ENCODE measurements at regions not wholly inside any gene's neighbourhood (a gene's known extent, or its start where the extent isn't known, plus 50 kb on each side); places are given as distances from the start of the nearest gene placed in this dataset.

DNA sequence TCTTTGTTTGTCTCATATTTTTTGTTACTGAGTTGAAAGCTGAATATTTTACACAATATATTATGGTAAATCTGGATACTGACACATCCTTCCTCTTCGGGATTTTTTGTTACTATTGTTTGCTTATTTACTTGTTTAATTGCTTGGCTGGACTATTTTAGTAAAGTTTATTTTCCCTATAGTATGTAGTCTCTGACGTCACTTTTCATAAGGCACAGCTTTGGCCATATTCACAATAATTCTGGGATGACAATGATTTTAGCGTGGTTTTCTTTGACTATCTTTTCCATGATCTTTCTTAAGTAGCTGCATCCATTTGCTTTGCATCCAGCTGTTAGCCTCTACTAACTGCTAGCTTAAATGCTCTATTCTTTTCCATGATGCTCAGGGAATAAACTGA lies 552.4 kb downstream of the VGLL3 start:
- intact Hi-C loops (cut with DNase I; ENCODE audit: low total_unique reads), result no loop called here
- no peaks in the 10 kb centered on the region for H3K4me1 ChIP-seq
- WGBS, 2 donors (ENCODE audit: low coverage in 1 of 2), result 67 to 78% methylated on average over 3 of the region's 3 CpGs
- no peaks in the 10 kb centered on the region for H3K36me3 ChIP-seq
- no peak for DNase-seq
- no peak overlapping the region for H3K4me3 ChIP-seq
- in situ Hi-C loops (cut with MboI; ENCODE audit: low pct_ligation_motif_present in 1 of 4, low pct_unique_long_range_greater_than_20kb in 1 of 4, low sequenced_read_pairs in 3 of 4), result no loop called here
- no peak overlapping the region for H3K27ac ChIP-seq
- no peaks in the 10 kb centered on the region for H3K9me3 ChIP-seq
- TF ChIP-seq CTCF (IDR thresholded peaks at IDR 0.05), result no peak
- no peak for TF ChIP-seq POLR2A (IDR thresholded peaks at IDR 0.05)
- TF ChIP-seq POLR2AphosphoS5 (IDR thresholded peaks at IDR 0.05), result no peak
- no peak for TF ChIP-seq EP300 (IDR thresholded peaks at IDR 0.05; ENCODE audit: low read depth)
- H3K27me3 ChIP-seq, result no peaks in the 10 kb centered on the region

DNA sequence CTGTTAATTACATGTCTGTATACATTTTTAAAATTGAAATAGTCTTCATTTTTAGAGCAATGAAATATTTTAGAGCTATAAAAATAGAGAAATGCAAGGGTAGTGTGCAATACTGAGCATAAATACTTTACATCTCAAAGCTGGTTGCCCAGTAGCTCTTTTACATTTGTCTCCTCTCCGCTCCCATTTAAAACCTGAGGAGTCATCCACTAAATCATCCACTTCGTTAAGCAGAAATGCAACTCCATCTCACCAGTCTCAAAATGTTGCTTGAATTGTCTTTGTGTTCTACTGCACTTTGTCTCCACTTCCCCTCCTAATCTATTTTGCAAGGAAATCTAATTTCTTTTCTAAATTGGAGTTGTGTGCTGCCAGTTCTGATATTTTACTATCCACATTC lies 563.6 kb downstream of the VGLL3 start:
- H3K9me3 ChIP-seq, result no peaks in the 10 kb centered on the region
- H3K27ac ChIP-seq, result no peak overlapping the region
- no peaks in the 10 kb centered on the region for H3K27me3 ChIP-seq
- in situ Hi-C loops (cut with MboI; ENCODE audit: low pct_ligation_motif_present in 1 of 4, low pct_unique_long_range_greater_than_20kb in 1 of 4, low sequenced_read_pairs in 3 of 4), result no loop called here
- no peak overlapping the region for H3K4me3 ChIP-seq
- H3K4me1 ChIP-seq, result no peaks in the 10 kb centered on the region
- H3K36me3 ChIP-seq, result no peaks in the 10 kb centered on the region
- intact Hi-C loops (cut with DNase I; ENCODE audit: low total_unique reads), result no loop called here
- no peak for TF ChIP-seq CTCF (IDR thresholded peaks at IDR 0.05)
- TF ChIP-seq POLR2A (IDR thresholded peaks at IDR 0.05), result no peak
- TF ChIP-seq POLR2AphosphoS5 (IDR thresholded peaks at IDR 0.05), result no peak
- no peak for TF ChIP-seq EP300 (IDR thresholded peaks at IDR 0.05; ENCODE audit: low read depth)
- no peak for DNase-seq
- WGBS, 2 donors (ENCODE audit: low coverage in 1 of 2), result 67 to 69% methylated on average over 2 of the region's 2 CpGs

DNA sequence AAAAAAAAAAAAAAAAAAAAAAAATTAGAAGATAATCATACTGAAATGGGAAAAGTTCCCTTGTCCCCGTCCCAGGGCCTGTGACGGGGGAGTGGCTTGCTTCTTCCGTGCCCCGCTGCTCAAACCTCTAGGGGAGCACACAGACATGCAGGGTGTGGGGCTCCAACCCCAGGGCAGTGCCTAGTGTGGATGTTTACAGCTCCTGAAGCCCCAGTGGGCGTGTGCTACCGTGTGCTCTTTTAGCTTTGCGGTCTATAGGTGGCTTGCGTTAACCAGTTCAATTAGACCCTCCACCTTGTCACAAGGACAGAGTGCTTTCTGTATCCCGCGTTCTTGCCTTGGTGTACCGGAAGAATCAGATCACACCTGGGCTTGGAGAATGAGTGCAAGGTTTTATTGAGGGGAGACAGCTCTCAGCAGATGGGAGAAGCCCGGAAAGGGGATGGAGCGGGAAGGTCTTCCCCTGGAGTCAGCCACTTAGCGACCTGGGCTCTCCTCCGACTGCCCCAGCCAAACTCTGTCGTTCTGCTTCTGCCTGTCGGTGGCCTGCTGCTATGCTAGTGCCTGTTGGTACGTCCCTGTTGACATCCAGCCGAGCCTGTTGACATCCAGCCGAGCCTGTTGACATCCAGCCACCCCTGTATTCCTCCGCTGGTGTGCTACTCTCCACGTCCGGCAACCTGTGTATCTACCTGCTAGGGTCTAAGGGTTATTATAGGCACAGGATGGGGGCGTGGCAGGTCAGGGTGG lies 569.8 kb downstream of the VGLL3 start:
- Histone ChIP-seq H3K27ac (no peak overlapping the region), H3K4me1 (no peaks in the 10 kb centered on the region), H3K4me3 (no peak overlapping the region), H3K9me3 (no peaks in the 10 kb centered on the region), H3K36me3 (no peaks in the 10 kb centered on the region), H3K27me3 (no peaks in the 10 kb centered on the region)
- DNase-seq, result no peak
- WGBS, 2 donors (ENCODE audit: low coverage in 1 of 2), result 83 to 87% methylated on average over 1 to 24 of the region's 24 CpGs
- in situ Hi-C loops (cut with MboI; ENCODE audit: low pct_ligation_motif_present in 1 of 4, low pct_unique_long_range_greater_than_20kb in 1 of 4, low sequenced_read_pairs in 3 of 4) (no loop called here), intact Hi-C loops (cut with DNase I; ENCODE audit: low total_unique reads) (no loop called here)
- TF ChIP-seq POLR2AphosphoS5 (IDR thresholded peaks at IDR 0.05) (no peak), CTCF (IDR thresholded peaks at IDR 0.05) (no peak), EP300 (IDR thresholded peaks at IDR 0.05; ENCODE audit: low read depth) (no peak), POLR2A (IDR thresholded peaks at IDR 0.05) (no peak)

DNA sequence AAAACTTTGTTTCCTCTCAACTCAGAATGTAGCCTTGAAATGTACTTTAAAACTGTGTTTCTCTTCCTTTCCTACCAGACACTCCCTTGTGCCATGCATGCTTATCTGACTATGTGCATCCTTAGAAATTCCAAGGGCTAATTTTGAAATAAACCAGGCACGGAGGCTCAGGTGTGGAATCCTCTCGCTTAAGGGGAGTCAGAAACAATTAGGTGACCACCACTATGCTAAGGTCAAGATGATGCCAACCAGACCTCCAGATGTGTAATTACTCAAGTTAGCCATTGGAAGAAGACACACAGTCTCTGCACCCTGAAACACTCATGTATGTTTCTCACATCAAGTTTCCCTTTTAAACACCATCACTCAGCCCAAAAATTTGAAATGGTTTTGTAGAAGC lies 572.1 kb downstream of the VGLL3 start:
- TF ChIP-seq POLR2AphosphoS5 (IDR thresholded peaks at IDR 0.05) (no peak), CTCF (IDR thresholded peaks at IDR 0.05) (no peak), EP300 (IDR thresholded peaks at IDR 0.05; ENCODE audit: low read depth) (no peak), POLR2A (IDR thresholded peaks at IDR 0.05) (no peak)
- Histone ChIP-seq H3K9me3 (no peaks in the 10 kb centered on the region), H3K27ac (no peak overlapping the region), H3K27me3 (no peaks in the 10 kb centered on the region), H3K4me1 (no peaks in the 10 kb centered on the region), H3K4me3 (no peak overlapping the region), H3K36me3 (no peaks in the 10 kb centered on the region)
- intact Hi-C loops (cut with DNase I; ENCODE audit: low total_unique reads), result no loop called here
- DNase-seq, result no peak
- in situ Hi-C loops (cut with MboI; ENCODE audit: low pct_ligation_motif_present in 1 of 4, low pct_unique_long_range_greater_than_20kb in 1 of 4, low sequenced_read_pairs in 3 of 4), result no loop called here
- 72% methylated on average over 2 of the region's 2 CpGs; no CpG with 5 or more reads in 1 of the 2 donors for WGBS, 2 donors (ENCODE audit: low coverage in 1 of 2)

Data from transverse colon (tissue), 4 donors.